ENCODE measurements at regions not wholly inside any gene's neighbourhood (a gene's known extent, or its start where the extent isn't known, plus 50 kb on each side); places are given as distances from the start of the nearest gene placed in this dataset.

DNA sequence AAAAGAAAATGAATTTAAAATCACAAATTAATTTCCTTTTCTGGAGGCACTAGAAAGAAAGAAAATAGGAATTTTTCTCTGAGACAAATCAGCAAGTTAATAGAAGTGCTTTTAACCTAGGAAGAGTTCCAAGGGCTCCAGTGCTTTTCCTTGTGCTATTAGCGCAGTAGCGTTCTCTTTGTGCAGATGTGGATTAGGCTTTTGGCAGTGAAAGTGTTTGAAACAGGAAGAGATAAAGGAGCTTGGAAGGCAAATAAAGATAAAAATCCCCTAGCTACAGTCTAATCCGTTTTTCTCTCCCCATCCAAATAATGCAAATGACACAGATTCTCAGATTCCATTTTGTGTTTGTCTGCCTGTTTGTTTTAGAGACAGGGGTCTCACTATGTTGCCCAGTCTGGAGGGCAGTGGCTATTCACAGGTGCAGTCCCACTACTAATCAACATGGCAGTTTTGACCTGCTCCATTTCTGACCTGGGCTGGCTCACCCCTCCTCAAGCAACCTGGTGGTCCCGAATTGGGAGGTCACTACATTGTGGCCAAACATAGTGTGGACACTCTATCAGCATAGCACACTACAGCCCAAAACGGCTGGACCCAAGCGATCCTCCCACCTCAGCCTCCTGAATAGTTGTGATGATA, 166.1 kb downstream of the PAWR start:
- TF ChIP-seq, protein P1, sequence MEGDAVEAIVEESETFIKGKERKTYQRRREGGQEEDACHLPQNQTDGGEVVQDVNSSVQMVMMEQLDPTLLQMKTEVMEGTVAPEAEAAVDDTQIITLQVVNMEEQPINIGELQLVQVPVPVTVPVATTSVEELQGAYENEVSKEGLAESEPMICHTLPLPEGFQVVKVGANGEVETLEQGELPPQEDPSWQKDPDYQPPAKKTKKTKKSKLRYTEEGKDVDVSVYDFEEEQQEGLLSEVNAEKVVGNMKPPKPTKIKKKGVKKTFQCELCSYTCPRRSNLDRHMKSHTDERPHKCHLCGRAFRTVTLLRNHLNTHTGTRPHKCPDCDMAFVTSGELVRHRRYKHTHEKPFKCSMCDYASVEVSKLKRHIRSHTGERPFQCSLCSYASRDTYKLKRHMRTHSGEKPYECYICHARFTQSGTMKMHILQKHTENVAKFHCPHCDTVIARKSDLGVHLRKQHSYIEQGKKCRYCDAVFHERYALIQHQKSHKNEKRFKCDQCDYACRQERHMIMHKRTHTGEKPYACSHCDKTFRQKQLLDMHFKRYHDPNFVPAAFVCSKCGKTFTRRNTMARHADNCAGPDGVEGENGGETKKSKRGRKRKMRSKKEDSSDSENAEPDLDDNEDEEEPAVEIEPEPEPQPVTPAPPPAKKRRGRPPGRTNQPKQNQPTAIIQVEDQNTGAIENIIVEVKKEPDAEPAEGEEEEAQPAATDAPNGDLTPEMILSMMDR (IDR thresholded peaks at IDR 0.05) = no peak
- TF ChIP-seq POLR2A (IDR thresholded peaks at IDR 0.05) = no peak

All from uterus (tissue), 2 donors.